Heart left ventricle (tissue), 16 donors: ENCODE measurements at regions not wholly inside any gene's neighbourhood (a gene's known extent, or its start where the extent isn't known, plus 50 kb on each side); places are given as distances from the start of the nearest gene placed in this dataset.

ENCODE experiments used
- ATAC-seq, 4 donors: fragments of 200-7000 bp; cut with Tn5 transposase; one replicate each; pipeline ENCODE4 v1.9.1; 2020 to 2022; ENCODE audit warnings: moderate library complexity in 4 of 4, mild to moderate bottlenecking in 3 of 4, moderate number of reproducible peaks in 1 of 4
- DNase-seq, 5 donors: peaks; one replicate each; pipeline ENCODE4 v3.0.0-alpha.2; 2020
- H3K27ac ChIP-seq, 12 donors: fragments of 200-600 bp; sonication (generic) in 4 of 12; one replicate each; pipeline versions ENCODE4 v1.5.0 to v1.8.0; 2016 to 2022; ENCODE audit warnings: mild to moderate bottlenecking in 2 of 12
- H3K27me3 ChIP-seq, 9 donors: fragments of 200-600 bp; sonication (generic) in 2 of 9; one replicate each; pipeline versions ENCODE4 v1.5.1 to v1.8.0; 2016 to 2022; ENCODE audit warnings: mild to moderate bottlenecking in 3 of 9
- H3K36me3 ChIP-seq, 9 donors: fragments of 200-600 bp; sonication (generic) in 2 of 9; one replicate each; pipeline versions ENCODE4 v1.5.0 to v1.8.0; 2018 to 2022; ENCODE audit warnings: mild to moderate bottlenecking in 2 of 9
- H3K4me1 ChIP-seq, 12 donors: fragments of 200-600 bp; sonication (generic) in 4 of 12; one replicate each; pipeline versions ENCODE4 v1.5.0 to v1.8.0; 2016 to 2022; ENCODE audit warnings: mild to moderate bottlenecking in 3 of 12
- H3K4me3 ChIP-seq, 12 donors: fragments of 200-600 bp; sonication (generic) in 4 of 12; one replicate each; pipeline versions ENCODE4 v1.5.0 to v1.8.0; 2017 to 2022; ENCODE audit warnings: mild to moderate bottlenecking in 9 of 12, moderate library complexity in 4 of 12
- H3K9me3 ChIP-seq, 12 donors: fragments of 200-600 bp; sonication (generic) in 4 of 12; one replicate each; pipeline versions ENCODE4 v1.5.0 to v1.8.0; 2016 to 2022; ENCODE audit warnings: mild to moderate bottlenecking in 1 of 12
- POLR2A ChIP-seq, 2 donors: fragments of 450-650 bp; IDR thresholded peaks; one replicate each; pipeline ENCODE4 v1.6.1; 2017; ENCODE audit warnings: antibody characterized with exemption in 2 of 2, mild to moderate bottlenecking in 2 of 2, moderate library complexity in 2 of 2
- WGBS, 4 donors: extraction: QIAGEN DNeasy Blood & Tissue Kit in 2 of 4; methylation state at CpG; one replicate each; pipeline versions ENCODE4 v1.1.5 to v1.1.7; 2013 to 2018; 5-methylcytosine and 5-hydroxymethylcytosine counted together
- intact Hi-C, 10 donors: fragments of 100-400 bp; cut with DNase I; formaldehyde crosslinking; loops; one replicate each; pipeline versions ENCODE4 v1.11.1 to v1.14.2; 2022
- TF ChIP-seq, protein P1 (sequence below), 12 donors: fragments of 200-600 bp; sonication (generic) in 4 of 12; IDR thresholded peaks; one replicate each; pipeline versions ENCODE4 v1.5.0 to v1.8.0; 2018 to 2022; ENCODE audit warnings: antibody characterized with exemption in 12 of 12, mild to moderate bottlenecking in 5 of 12
- donor health status: ischemic (EF 13 %, LVEDD 7.1; RV severe dilation, severe dysfunction).
- donor health status: healthy with polysubstance abuse.
- donor health status: DM: no; HTN: yes; CAD: no.
- donor health status: DM: no; HTN: no; CAD: no.
- donor health status: ischemic (EF 25% LVEDD 6.9; RV normal size, moderate dysfunction).
- donor health status: ischemic (EF 25% LVEDD 5.7; RV mildly dilated, moderate dysfunction).
- donor health status: healthy.
- donor health status: DM: yes; HTN: yes; CAD: no.
- donor health status: ischemic (EF 35%, LVEDD 5.7; RV mildly dilated, moderate dysfunction).
- donor health status: nonischemic (EF 11% LVEDD 7.7; RV severe dilation, severe dysfunction).
- donor health status: DM: yes; HTN: yes; CAD: no.
- donor health status: PGD.
- donor health status: ischemic (EF 29% LVEDD 5.4; RV normal size, mild dysfunction).
- donor health status: nonischemic (EF 23%, LVEDD 6.1; RV moderate dilation, normal function).

GRCh38 chr1:37157634-37158033 lies 123.3 kb upstream of the GRIK3 start:
- no peak for ATAC-seq
- intact Hi-C loops = no loop called here
- peaks cover 0 to 8% (median 0%) of the 10 kb centered on the region in 9 donors for H3K27me3 ChIP-seq
- no peak for DNase-seq
- WGBS, 4 donors = 52 to 69% (median 66%) methylated on average over 5 of the region's 5 CpGs
- peaks cover 0 to 2% (median 0%) of the 10 kb centered on the region in 12 donors for H3K4me1 ChIP-seq
- H3K9me3 ChIP-seq = peaks cover 0 to 22% (median 6%) of the 10 kb centered on the region in 12 donors
- no peak overlapping the region for H3K27ac ChIP-seq
- no peaks in the 10 kb centered on the region for H3K36me3 ChIP-seq
- TF ChIP-seq POLR2A (IDR thresholded peaks at IDR 0.05) = no peak
- TF ChIP-seq, protein P1, sequence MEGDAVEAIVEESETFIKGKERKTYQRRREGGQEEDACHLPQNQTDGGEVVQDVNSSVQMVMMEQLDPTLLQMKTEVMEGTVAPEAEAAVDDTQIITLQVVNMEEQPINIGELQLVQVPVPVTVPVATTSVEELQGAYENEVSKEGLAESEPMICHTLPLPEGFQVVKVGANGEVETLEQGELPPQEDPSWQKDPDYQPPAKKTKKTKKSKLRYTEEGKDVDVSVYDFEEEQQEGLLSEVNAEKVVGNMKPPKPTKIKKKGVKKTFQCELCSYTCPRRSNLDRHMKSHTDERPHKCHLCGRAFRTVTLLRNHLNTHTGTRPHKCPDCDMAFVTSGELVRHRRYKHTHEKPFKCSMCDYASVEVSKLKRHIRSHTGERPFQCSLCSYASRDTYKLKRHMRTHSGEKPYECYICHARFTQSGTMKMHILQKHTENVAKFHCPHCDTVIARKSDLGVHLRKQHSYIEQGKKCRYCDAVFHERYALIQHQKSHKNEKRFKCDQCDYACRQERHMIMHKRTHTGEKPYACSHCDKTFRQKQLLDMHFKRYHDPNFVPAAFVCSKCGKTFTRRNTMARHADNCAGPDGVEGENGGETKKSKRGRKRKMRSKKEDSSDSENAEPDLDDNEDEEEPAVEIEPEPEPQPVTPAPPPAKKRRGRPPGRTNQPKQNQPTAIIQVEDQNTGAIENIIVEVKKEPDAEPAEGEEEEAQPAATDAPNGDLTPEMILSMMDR (IDR thresholded peaks at IDR 0.05) = no peak
- H3K4me3 ChIP-seq = no peak overlapping the region

DNA sequence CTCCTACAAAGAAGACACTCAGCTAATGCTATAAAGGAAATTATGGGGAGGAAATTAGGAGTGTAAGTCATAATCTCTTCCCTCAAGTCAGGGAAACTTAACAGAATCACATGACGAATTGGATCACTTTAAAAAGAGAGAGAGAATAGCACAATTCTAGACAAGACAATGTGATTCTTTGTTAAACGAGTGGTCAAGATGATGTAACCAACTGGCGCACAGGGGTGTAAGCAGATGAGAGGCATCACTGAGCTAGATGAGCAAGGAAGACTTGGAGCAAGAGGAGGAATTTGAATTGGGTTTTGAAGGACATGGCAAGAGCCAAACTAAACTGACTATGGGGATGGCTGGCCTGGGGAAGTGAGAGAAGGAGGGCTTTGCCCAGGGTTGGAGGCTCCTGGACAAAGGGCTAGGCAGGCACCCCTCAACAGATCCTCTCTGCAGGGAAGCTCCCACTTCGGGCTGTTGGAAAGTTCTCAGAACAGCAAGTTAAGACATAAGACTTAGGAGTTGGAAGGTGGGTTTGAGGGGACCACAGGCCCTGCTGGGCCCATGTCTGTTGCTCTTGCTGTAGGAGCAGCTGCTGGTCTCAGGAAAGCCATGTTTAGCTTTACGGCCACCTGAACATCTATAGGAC lies 123.9 kb upstream of the GRIK3 start:
- H3K27me3 ChIP-seq = peaks cover 0 to 8% (median 0%) of the 10 kb centered on the region in 9 donors
- H3K4me1 ChIP-seq = no peaks in the 10 kb centered on the region
- WGBS, 4 donors = 58 to 74% (median 65%) methylated on average over 5 of the region's 5 CpGs
- ATAC-seq (no peak), DNase-seq (no peak)
- no peak for TF ChIP-seq POLR2A (IDR thresholded peaks at IDR 0.05)
- TF ChIP-seq, protein P1 (IDR thresholded peaks at IDR 0.05) = no peak
- intact Hi-C loops = no loop called here
- peaks cover 0 to 26% (median 6%) of the 10 kb centered on the region in 12 donors for H3K9me3 ChIP-seq
- H3K36me3 ChIP-seq = no peaks in the 10 kb centered on the region
- no peak overlapping the region for H3K4me3 ChIP-seq
- no peak overlapping the region for H3K27ac ChIP-seq

GRCh38 chr1:37159102-37159501 lies 124.8 kb upstream of the GRIK3 start:
- H3K4me3 ChIP-seq = no peak overlapping the region
- peaks cover 0 to 8% (median 0%) of the 10 kb centered on the region in 9 donors for H3K27me3 ChIP-seq
- H3K9me3 ChIP-seq = peaks cover 0 to 28% (median 7%) of the 10 kb centered on the region in 12 donors
- DNase-seq = no peak
- intact Hi-C loops = no loop called here
- ATAC-seq = no peak
- no peak for TF ChIP-seq POLR2A (IDR thresholded peaks at IDR 0.05)
- TF ChIP-seq, protein P1 (IDR thresholded peaks at IDR 0.05) = no peak
- no peak overlapping the region for H3K27ac ChIP-seq
- 70 to 100% (median 83%) methylated on average over 1 of the region's 1 CpG for WGBS, 4 donors
- no peaks in the 10 kb centered on the region for H3K36me3 ChIP-seq
- no peaks in the 10 kb centered on the region for H3K4me1 ChIP-seq

DNA sequence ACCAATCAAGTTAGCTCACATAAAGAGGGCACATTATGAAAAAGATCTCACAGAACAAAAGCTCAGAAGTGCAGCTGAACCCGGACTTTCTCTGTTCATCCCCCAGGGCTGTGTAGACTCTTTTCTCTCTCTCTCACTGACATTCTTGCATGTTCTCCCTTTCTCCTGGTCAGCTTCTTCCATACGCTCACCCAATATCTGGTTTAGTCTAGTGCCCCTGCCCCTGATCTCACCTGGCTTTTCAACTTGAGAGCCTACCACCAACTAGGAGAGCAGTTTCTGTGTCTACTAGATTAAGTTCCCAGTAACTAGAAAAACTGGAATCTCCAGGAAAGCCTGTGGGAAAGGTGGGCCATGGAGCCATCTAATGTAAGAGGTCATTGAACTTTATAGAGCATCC lies 126.9 kb upstream of the GRIK3 start:
- Histone ChIP-seq H3K36me3 (no peaks in the 10 kb centered on the region), H3K4me1 (no peaks in the 10 kb centered on the region), H3K9me3 (peaks cover 0 to 45% (median 9%) of the 10 kb centered on the region in 12 donors), H3K4me3 (no peak overlapping the region), H3K27me3 (peaks cover 0 to 6% (median 0%) of the 10 kb centered on the region in 9 donors), H3K27ac (no peak overlapping the region)
- 76 to 85% (median 77%) methylated on average over 2 of the region's 2 CpGs for WGBS, 4 donors
- intact Hi-C loops = no loop called here
- no peak for DNase-seq
- ATAC-seq = no peak
- no peak for TF ChIP-seq POLR2A (IDR thresholded peaks at IDR 0.05)

DNA sequence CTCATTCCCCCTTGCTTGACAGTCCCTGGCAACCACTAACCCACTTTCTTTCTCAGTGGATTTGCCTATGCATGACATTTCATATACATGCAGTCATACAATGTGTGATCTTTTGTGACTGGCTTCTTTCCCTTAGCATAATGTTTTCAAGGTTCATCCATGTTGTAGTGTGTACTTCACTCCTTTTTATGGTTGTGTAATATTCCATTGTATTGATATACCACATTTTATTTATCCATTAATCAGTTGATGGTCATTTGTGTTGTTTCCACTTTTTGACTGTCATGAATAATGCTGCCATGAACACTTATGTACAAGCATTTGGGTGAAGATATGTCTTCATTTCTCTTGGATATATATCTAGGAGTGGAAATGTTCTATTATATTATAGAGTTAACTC lies 127.7 kb upstream of the GRIK3 start:
- TF ChIP-seq, protein P1 (IDR thresholded peaks at IDR 0.05) = no peak
- no peak for TF ChIP-seq POLR2A (IDR thresholded peaks at IDR 0.05)
- ATAC-seq (no peak), DNase-seq (no peak)
- Histone ChIP-seq H3K36me3 (no peaks in the 10 kb centered on the region), H3K27ac (no peak overlapping the region), H3K27me3 (peaks cover 0 to 4% (median 0%) of the 10 kb centered on the region in 9 donors), H3K9me3 (peaks cover 0 to 45% (median 9%) of the 10 kb centered on the region in 12 donors), H3K4me3 (no peak overlapping the region), H3K4me1 (no peaks in the 10 kb centered on the region)
- intact Hi-C loops = no loop called here
